Hepatocyte (in vitro differentiated cells): ENCODE measurements at regions not wholly inside any gene's neighbourhood (a gene's known extent, or its start where the extent isn't known, plus 50 kb on each side); places are given as distances from the start of the nearest gene placed in this dataset.

Experiments
- DNase-seq: peaks from one replicate; pipeline ENCODE4 v3.0.0-alpha.2; 2016; ENCODE audit warnings: low spot score
- H2AFZ ChIP-seq: fragments of 200-600 bp; sonication (generic); 2 replicates; pipeline ENCODE4 v1.6.0; 2016; ENCODE audit warnings: antibody characterized with exemption, mild to moderate bottlenecking
- H3K27ac ChIP-seq: fragments of 200-600 bp; sonication (generic); 2 replicates; pipeline ENCODE4 v1.5.1; 2016; ENCODE audit warnings: mild to moderate bottlenecking
- H3K27me3 ChIP-seq: fragments of 200-600 bp; sonication (generic); 2 replicates; pipeline ENCODE4 v1.6.1; 2016
- H3K36me3 ChIP-seq: fragments of 200-600 bp; sonication (generic); replicated peaks from 2 replicates; pipeline ENCODE4 v1.5.1; 2016; ENCODE audit warnings: low read depth; ENCODE audit not compliant: insufficient read depth
- H3K4me1 ChIP-seq: fragments of 200-600 bp; sonication (generic); 2 replicates; pipeline ENCODE4 v1.5.1; 2016; ENCODE audit warnings: mild to moderate bottlenecking, moderate library complexity; ENCODE audit not compliant: insufficient read depth
- H3K4me2 ChIP-seq: fragments of 200-600 bp; sonication (generic); 2 replicates; pipeline ENCODE4 v1.6.0; 2016
- H3K4me3 ChIP-seq: fragments of 200-600 bp; sonication (generic); 2 replicates; pipeline ENCODE4 v1.5.1; 2016; ENCODE audit warnings: mild to moderate bottlenecking
- H3K79me2 ChIP-seq: fragments of 200-600 bp; sonication (generic); 2 replicates; pipeline ENCODE4 v1.6.0; 2017; ENCODE audit warnings: mild to moderate bottlenecking
- H3K9me2 ChIP-seq: fragments of 200-600 bp; sonication (generic); replicated peaks from 2 replicates; pipeline ENCODE4 v1.6.0; 2017; ENCODE audit warnings: mild to moderate bottlenecking; ENCODE audit not compliant: insufficient read depth
- H3K9me3 ChIP-seq: fragments of 200-600 bp; sonication (generic); 2 replicates; pipeline ENCODE4 v1.5.1; 2016; ENCODE audit warnings: low read depth, mild to moderate bottlenecking
- H4K20me1 ChIP-seq: fragments of 200-600 bp; sonication (generic); 2 replicates; pipeline ENCODE4 v1.6.0; 2016; ENCODE audit warnings: mild to moderate bottlenecking; ENCODE audit not compliant: insufficient read depth, poor library complexity, severe bottlenecking
- CTCF ChIP-seq: fragments of 200-600 bp; sonication (generic); IDR thresholded peaks from 2 replicates; pipeline ENCODE4 v1.5.1; 2016; ENCODE audit warnings: antibody characterized with exemption, mild to moderate bottlenecking; ENCODE audit not compliant: poor library complexity
- EZH2 ChIP-seq: fragments of 200-600 bp; sonication (generic); IDR thresholded peaks from 2 replicates; pipeline ENCODE4 v1.6.1; 2016; ENCODE audit warnings: antibody characterized with exemption, mild to moderate bottlenecking, borderline replicate concordance
- EZH2phosphoT487 ChIP-seq: fragments of 200-600 bp; sonication (generic); IDR thresholded peaks from one replicate; pipeline ENCODE4 v1.6.1; 2018; ENCODE audit warnings: antibody characterized with exemption, mild to moderate bottlenecking, low read depth, moderate library complexity; ENCODE audit not compliant: unreplicated experiment, severe bottlenecking
- WGBS: methylation state at CpG from one replicate; pipeline ENCODE4 v1.1.6; 2016; ENCODE audit warnings: low lambda C conversion rate; ENCODE audit errors: missing lambda C conversion rate; 5-methylcytosine and 5-hydroxymethylcytosine counted together

- H3K9me3 ChIP-seq, result no peaks in the 10 kb centered on the region
- H3K36me3 ChIP-seq, result no peaks in the 10 kb centered on the region
- no peak overlapping the region for H3K27ac ChIP-seq
- WGBS, result 72% methylated on average over 1 of the region's 1 CpG
- TF ChIP-seq EZH2 (no peak), CTCF (no peak), EZH2phosphoT487 (no peak)
- no peak overlapping the region for H3K4me2 ChIP-seq
- DNase-seq, result no peak
- no peaks in the 10 kb centered on the region for H3K79me2 ChIP-seq
- no peaks in the 10 kb centered on the region for H4K20me1 ChIP-seq
- H3K4me3 ChIP-seq, result no peak overlapping the region
- no peak overlapping the region for H2AFZ ChIP-seq
- H3K27me3 ChIP-seq, result no peaks in the 10 kb centered on the region
- H3K4me1 ChIP-seq, result no peaks in the 10 kb centered on the region
- H3K9me2 ChIP-seq, result no peaks in the 10 kb centered on the region
Observed at GRCh38 chr6:122200440-122200839, 199.0 kb upstream of the HSF2 start.

- Histone ChIP-seq H3K27ac (no peak overlapping the region), H3K9me2 (no peaks in the 10 kb centered on the region), H3K4me3 (no peak overlapping the region), H3K27me3 (no peaks in the 10 kb centered on the region), H3K79me2 (no peaks in the 10 kb centered on the region), H3K9me3 (no peaks in the 10 kb centered on the region), H3K4me2 (no peak overlapping the region), H3K4me1 (no peaks in the 10 kb centered on the region), H3K36me3 (no peaks in the 10 kb centered on the region), H4K20me1 (no peaks in the 10 kb centered on the region), H2AFZ (no peak overlapping the region)
- 77% methylated on average over 8 of the region's 8 CpGs for WGBS
- TF ChIP-seq CTCF (no peak), EZH2phosphoT487 (no peak), EZH2 (no peak)
- DNase-seq, result no peak
Observed at GRCh38 chr6:122202576-122203137, 196.8 kb upstream of the HSF2 start.

GRCh38 chr6:122207061-122207460, 192.4 kb upstream of the HSF2 start:
- H3K4me2 ChIP-seq, result no peak overlapping the region
- H3K27me3 ChIP-seq, result no peaks in the 10 kb centered on the region
- no peaks in the 10 kb centered on the region for H4K20me1 ChIP-seq
- H3K9me2 ChIP-seq, result no peaks in the 10 kb centered on the region
- TF ChIP-seq CTCF (no peak), EZH2phosphoT487 (no peak), EZH2 (no peak)
- no peaks in the 10 kb centered on the region for H3K9me3 ChIP-seq
- DNase-seq, result no peak
- no peaks in the 10 kb centered on the region for H3K36me3 ChIP-seq
- H2AFZ ChIP-seq, result no peak overlapping the region
- H3K4me1 ChIP-seq, result no peaks in the 10 kb centered on the region
- H3K4me3 ChIP-seq, result no peak overlapping the region
- 85% methylated on average over 2 of the region's 2 CpGs for WGBS
- H3K27ac ChIP-seq, result no peak overlapping the region
- H3K79me2 ChIP-seq, result no peaks in the 10 kb centered on the region

- Histone ChIP-seq H4K20me1 (no peaks in the 10 kb centered on the region), H3K9me2 (no peaks in the 10 kb centered on the region), H3K79me2 (no peaks in the 10 kb centered on the region), H2AFZ (no peak overlapping the region), H3K36me3 (no peaks in the 10 kb centered on the region), H3K27ac (no peak overlapping the region), H3K4me3 (no peak overlapping the region), H3K9me3 (no peaks in the 10 kb centered on the region), H3K4me2 (no peak overlapping the region), H3K27me3 (no peaks in the 10 kb centered on the region), H3K4me1 (no peaks in the 10 kb centered on the region)
- DNase-seq, result no peak
- TF ChIP-seq EZH2 (no peak), CTCF (no peak), EZH2phosphoT487 (no peak)
Observed at GRCh38 chr6:122207794-122208193, 191.7 kb upstream of the HSF2 start.
